ENCODE measurements at regions not wholly inside any gene's neighbourhood (a gene's known extent, or its start where the extent isn't known, plus 50 kb on each side); places are given as distances from the start of the nearest gene placed in this dataset.

- TF ChIP-seq GATA2 (CRISPR knock-in tag; IDR thresholded peaks at IDR 0.05): no peak
- TF ChIP-seq, protein P1, sequence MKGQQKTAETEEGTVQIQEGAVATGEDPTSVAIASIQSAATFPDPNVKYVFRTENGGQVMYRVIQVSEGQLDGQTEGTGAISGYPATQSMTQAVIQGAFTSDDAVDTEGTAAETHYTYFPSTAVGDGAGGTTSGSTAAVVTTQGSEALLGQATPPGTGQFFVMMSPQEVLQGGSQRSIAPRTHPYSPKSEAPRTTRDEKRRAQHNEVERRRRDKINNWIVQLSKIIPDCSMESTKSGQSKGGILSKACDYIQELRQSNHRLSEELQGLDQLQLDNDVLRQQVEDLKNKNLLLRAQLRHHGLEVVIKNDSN (IDR thresholded peaks at IDR 0.05; ENCODE audit: borderline replicate concordance, low read depth): no peak
Observed at GRCh38 chr2:189952536-189953109, 109.9 kb downstream of the MSTN start (continued).

- DNase-seq: no peak
- Histone ChIP-seq H3K9ac (no peak overlapping the region), H3K4me1 (ENCODE audit: control insufficient read depth in 1 of 2, insufficient read depth in 2 of 2, low read depth in 1 of 2, low read length in 1 of 2) (no peaks in the 10 kb centered on the region), H2AFZ (ENCODE audit: low read depth) (peak overlapping the region; percentile 23; the same call in 1 of the 2 replicates), H3K9me2 (no peaks in the 10 kb centered on the region), H3K27me3 (ENCODE audit: insufficient read depth) (no peaks in the 10 kb centered on the region), H3F3A (replicated peaks; ENCODE audit: insufficient read depth) (no peaks in the 10 kb centered on the region), H3K79me2 (ENCODE audit: insufficient read depth) (no peaks in the 10 kb centered on the region), H3K27ac (ENCODE audit: low read depth in 2 of 2, low read length in 1 of 2) (no peak overlapping the region), H3K4me3 (ENCODE audit: low read depth in 2 of 2, low read length in 1 of 2) (no peak overlapping the region), H4K20me1 (ENCODE audit: insufficient read depth) (no peaks in the 10 kb centered on the region), H3K36me3 (replicated peaks in 1 of 2; ENCODE audit: control insufficient read depth in 1 of 2, insufficient read depth in 2 of 2, low read length in 1 of 2) (no peaks in the 10 kb centered on the region), H3K9me3 (no peaks in the 10 kb centered on the region), H3K4me2 (no peak overlapping the region)
- WGBS (ENCODE audit: low lambda C conversion rate): 74% methylated on average over 2 of the region's 2 CpGs
- TF ChIP-seq, protein P1 (IDR thresholded peaks at IDR 0.05; ENCODE audit: borderline replicate concordance, low read depth): no peak
- no peak for TF ChIP-seq JUND (IDR thresholded peaks at IDR 0.05)
- TF ChIP-seq NFIC (IDR thresholded peaks at IDR 0.05; ENCODE audit: borderline replicate concordance): no peak
- TF ChIP-seq MAX (IDR thresholded peaks at IDR 0.05; ENCODE audit: low read depth): no peak
- no peak for TF ChIP-seq RFX5 (IDR thresholded peaks at IDR 0.05; ENCODE audit: low read length)
- no peak for TF ChIP-seq USF2 (IDR thresholded peaks at IDR 0.05; ENCODE audit: borderline replicate concordance, low read depth, low read length)
- no peak for TF ChIP-seq EP300 (IDR thresholded peaks at IDR 0.05; ENCODE audit: borderline replicate concordance in 1 of 2, low read depth in 1 of 2, low read length in 1 of 2)
- no peak for TF ChIP-seq NRF1 (IDR thresholded peaks at IDR 0.05; ENCODE audit: low read depth, low read length)
- no peak for TF ChIP-seq TEAD4 (IDR thresholded peaks at IDR 0.05; ENCODE audit: borderline replicate concordance, insufficient read depth)
- TF ChIP-seq RAD21 (IDR thresholded peaks at IDR 0.05; ENCODE audit: low read length): no peak
- TF ChIP-seq RCOR1 (IDR thresholded peaks at IDR 0.05; ENCODE audit: low read length): no peak
- no peak for TF ChIP-seq TCF12 (IDR thresholded peaks at IDR 0.05)
- no peak for TF ChIP-seq YY1 (IDR thresholded peaks at IDR 0.05; ENCODE audit: low read depth)
- TF ChIP-seq, protein P2, sequence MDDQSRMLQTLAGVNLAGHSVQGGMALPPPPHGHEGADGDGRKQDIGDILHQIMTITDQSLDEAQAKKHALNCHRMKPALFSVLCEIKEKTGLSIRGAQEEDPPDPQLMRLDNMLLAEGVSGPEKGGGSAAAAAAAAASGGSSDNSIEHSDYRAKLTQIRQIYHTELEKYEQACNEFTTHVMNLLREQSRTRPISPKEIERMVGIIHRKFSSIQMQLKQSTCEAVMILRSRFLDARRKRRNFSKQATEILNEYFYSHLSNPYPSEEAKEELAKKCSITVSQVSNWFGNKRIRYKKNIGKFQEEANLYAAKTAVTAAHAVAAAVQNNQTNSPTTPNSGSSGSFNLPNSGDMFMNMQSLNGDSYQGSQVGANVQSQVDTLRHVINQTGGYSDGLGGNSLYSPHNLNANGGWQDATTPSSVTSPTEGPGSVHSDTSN (IDR thresholded peaks at IDR 0.05): no peak
- no peak for TF ChIP-seq SIN3A (IDR thresholded peaks at IDR 0.05; ENCODE audit: borderline replicate concordance, low read depth, low read length)
- no peak for TF ChIP-seq FOXJ3 (CRISPR knock-in tag; IDR thresholded peaks at IDR 0.05)
- no peak for TF ChIP-seq FOXM1 (IDR thresholded peaks at IDR 0.05; ENCODE audit: low read depth)
- no peak for TF ChIP-seq ELF1 (IDR thresholded peaks at IDR 0.05)
- no peak for TF ChIP-seq MEF2A (IDR thresholded peaks at IDR 0.05; ENCODE audit: borderline replicate concordance, low read depth)
- CTCF ChIA-PET: no interaction called here
- POLR2A ChIA-PET: no interaction called here
Observed at GRCh38 chr2:189951791-189952535, 110.6 kb downstream of the MSTN start.
